Testis (tissue), 2 donors: ENCODE measurements at regions not wholly inside any gene's neighbourhood (a gene's known extent, or its start where the extent isn't known, plus 50 kb on each side); places are given as distances from the start of the nearest gene placed in this dataset.

Source experiments
- POLR2A ChIP-seq: fragments of 450-650 bp; IDR thresholded peaks from one replicate; pipeline ENCODE4 v1.6.1; 2017; ENCODE audit warnings: antibody characterized with exemption, mild to moderate bottlenecking, moderate library complexity
- TF ChIP-seq, protein P1 (sequence below), 3 experiments: fragments of 450-650 bp in 2 of 3; fragments of 200-600 bp in 1 of 3; sonication (generic) in 1 of 3; IDR thresholded peaks; one replicate each; pipeline ENCODE4 v1.5.1; 2016 to 2019; ENCODE audit warnings: antibody characterized with exemption in 3 of 3, mild to moderate bottlenecking in 2 of 3, moderate library complexity in 1 of 3

GRCh38 chr12:108459149-108459548 is 55.9 kb upstream of the FICD start:
- TF ChIP-seq POLR2A, result no peak
- TF ChIP-seq, protein P1, sequence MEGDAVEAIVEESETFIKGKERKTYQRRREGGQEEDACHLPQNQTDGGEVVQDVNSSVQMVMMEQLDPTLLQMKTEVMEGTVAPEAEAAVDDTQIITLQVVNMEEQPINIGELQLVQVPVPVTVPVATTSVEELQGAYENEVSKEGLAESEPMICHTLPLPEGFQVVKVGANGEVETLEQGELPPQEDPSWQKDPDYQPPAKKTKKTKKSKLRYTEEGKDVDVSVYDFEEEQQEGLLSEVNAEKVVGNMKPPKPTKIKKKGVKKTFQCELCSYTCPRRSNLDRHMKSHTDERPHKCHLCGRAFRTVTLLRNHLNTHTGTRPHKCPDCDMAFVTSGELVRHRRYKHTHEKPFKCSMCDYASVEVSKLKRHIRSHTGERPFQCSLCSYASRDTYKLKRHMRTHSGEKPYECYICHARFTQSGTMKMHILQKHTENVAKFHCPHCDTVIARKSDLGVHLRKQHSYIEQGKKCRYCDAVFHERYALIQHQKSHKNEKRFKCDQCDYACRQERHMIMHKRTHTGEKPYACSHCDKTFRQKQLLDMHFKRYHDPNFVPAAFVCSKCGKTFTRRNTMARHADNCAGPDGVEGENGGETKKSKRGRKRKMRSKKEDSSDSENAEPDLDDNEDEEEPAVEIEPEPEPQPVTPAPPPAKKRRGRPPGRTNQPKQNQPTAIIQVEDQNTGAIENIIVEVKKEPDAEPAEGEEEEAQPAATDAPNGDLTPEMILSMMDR (IDR thresholded peaks at IDR 0.05), result no peak
